Body of pancreas (tissue), 1 donor: ENCODE measurements at regions not wholly inside any gene's neighbourhood (a gene's known extent, or its start where the extent isn't known, plus 50 kb on each side); places are given as distances from the start of the nearest gene placed in this dataset. TPM values are rescaled to one million over a fixed set of nuclear protein-coding genes. Genes with fewer than 3 reads are reported as not detected.

Source experiments
- small RNA-seq: library from RNA; depleted of rRNA; stranded (forward); fragments of <200 nt; gene quantifications from one replicate; pipeline ENCODE3, GENCODE V24; 2016

Small RNA genes in the stretch of these regions (small RNA-seq; reads per million reads assigned to genes)
- not detected for gene AL365222.1
- not detected for gene RNU6-261P
- gene RNU6-84P = not detected
